ENCODE measurements at regions not wholly inside any gene's neighbourhood (a gene's known extent, or its start where the extent isn't known, plus 50 kb on each side); places are given as distances from the start of the nearest gene placed in this dataset.

DNA sequence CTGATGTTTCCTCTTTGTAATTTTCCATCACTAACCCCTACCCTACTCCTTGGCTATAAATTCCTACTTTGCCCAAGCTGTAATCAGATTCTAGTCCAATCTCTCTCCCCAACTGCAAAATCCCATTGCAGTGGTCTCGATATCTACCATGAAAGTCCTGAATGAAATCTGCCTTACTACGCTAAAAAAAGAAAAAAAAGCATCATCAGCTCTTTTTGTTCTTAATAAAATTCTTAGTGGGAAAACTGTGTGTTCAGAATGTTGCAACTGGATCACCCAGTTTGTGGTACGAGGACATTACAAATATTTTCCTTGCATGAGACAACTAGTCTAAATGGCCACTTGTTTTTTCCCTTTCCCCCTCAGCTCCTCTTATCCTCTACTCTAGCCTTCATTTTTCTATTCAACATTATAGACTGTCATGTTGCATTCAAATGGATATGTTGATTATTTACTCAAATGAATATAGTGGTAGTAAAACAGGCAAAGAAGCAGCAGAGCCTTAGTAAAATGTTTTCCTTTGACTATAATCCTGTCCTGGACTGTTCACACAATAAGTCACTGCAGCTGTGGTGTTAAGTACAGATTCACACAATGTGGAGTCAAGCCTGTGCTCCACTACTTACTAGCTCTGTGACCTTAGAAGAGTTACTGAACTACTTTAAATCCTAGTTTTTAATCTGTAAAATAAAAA is 527.1 kb upstream of the MARCKS start:
- Histone ChIP-seq H3K4me3 (no peak overlapping the region), H3K27ac (no peak overlapping the region)

DNA sequence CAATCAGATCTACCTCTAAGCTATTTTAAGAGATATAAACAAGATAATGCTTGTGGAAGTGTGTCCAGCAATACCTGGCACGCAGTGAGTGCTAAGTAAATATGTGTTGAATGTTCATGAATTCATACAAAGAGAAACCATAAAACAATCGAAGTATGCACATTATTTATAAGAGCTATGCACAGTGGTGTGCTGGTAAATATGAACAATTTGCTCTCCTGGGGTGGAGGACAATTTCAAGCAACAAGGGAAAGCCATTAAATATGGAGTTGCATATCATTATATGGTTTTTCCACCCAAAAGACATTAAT is 526.6 kb upstream of the MARCKS start:
- Histone ChIP-seq H3K27ac (no peak overlapping the region), H3K4me3 (no peak overlapping the region)

DNA sequence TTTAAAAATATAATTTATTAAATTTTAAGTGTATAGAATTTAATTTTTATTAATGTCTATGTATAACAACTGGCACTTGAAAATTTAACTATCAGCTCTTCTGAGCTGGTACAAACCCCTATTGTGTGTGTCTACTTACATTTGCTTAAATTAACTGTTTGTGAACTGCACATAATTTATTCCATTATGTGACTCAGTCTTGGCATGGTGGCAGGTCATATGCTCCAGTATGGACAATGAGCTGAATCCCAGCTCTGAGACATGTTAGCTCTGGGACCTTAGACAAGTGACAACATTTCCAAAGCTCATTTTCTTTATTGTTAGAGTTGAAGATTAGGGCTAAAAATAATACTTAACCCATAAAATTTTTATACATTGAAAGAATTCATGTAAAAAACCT is 526.1 kb upstream of the MARCKS start:
- Histone ChIP-seq H3K27ac (no peak overlapping the region), H3K4me3 (no peak overlapping the region)

DNA sequence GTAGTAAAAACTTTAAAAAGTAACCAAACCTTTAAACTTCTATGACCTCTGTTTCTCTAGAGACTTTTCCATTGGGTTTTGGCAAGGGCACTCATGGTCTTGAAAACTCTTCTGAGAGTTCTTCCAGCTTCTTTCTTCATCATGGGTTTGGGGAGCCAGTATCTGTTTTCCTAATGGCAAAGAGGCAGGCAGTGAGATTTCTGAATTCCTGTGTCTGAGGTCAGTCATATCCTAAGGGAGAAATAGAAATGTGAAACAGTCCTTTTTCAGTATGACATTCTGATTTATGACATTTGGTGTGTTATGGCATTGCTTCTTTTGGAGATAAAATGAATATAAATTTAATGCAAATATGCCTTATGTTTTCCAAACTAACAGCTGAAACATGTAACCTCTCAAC is 518.5 kb upstream of the MARCKS start:
- H3K4me3 ChIP-seq = no peak overlapping the region
- H3K27ac ChIP-seq = no peak overlapping the region

DNA sequence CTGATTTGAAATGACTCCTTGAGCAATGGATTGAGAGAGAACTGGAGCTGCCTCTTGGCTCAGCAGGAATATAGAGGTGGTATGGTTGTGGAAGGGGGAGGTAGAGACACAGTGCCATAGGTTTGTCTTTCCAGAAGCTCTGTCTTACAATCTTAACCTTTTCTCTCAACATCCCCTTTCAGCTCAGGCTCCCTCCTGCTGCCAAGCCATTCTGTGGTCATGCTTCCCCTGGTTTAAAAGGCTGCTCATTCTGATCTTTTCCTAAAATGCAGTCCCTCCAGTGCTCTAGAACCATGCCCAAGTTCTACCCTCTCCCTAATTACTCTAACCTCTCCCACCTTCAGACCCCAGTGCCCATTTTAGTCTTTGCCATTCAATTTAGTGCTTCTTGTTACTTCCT is 517.9 kb upstream of the MARCKS start:
- H3K4me3 ChIP-seq = no peak overlapping the region
- H3K27ac ChIP-seq = no peak overlapping the region

DNA sequence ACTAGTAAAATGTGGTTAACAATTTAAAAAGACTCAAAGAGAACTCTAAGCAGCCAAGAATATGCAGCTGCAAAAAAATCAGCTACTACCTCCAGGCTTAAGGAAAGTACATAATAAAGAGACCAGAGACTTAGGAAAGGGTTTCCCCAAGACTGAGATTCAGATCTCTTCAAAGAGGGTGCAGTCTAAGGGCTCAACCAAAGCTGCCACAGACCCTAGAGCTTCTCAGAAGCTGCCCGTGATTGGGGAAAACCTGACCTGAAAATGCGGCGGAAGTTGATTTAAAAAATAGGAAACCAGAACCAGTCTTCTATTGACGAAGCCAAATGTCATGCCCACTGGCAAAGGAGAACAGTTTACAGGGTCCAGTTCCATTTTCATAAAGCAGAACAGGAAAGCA is 516.8 kb upstream of the MARCKS start:
- Histone ChIP-seq H3K4me3 (no peak overlapping the region), H3K27ac (no peak overlapping the region)

DNA sequence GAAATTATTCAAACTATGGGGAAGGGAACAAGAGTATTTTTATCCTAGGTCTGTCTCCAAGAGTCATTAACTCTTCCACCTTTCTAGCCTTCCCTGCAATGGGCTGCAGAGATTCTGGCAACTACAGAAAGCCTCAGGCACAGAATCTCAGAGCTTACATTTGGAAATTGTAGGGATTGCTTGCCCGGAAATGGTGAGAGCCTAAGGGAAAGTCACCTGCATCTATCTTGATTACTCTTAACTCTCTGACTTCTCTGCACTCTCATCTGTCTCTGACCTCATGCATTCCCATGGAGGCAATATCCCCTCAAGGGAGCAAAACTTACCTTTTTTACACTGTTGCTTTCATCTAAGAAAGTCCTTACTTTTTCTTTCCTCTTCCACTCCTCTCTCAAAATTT is 513.2 kb upstream of the MARCKS start:
- H3K27ac ChIP-seq = no peak overlapping the region
- H3K4me3 ChIP-seq = no peak overlapping the region

DNA sequence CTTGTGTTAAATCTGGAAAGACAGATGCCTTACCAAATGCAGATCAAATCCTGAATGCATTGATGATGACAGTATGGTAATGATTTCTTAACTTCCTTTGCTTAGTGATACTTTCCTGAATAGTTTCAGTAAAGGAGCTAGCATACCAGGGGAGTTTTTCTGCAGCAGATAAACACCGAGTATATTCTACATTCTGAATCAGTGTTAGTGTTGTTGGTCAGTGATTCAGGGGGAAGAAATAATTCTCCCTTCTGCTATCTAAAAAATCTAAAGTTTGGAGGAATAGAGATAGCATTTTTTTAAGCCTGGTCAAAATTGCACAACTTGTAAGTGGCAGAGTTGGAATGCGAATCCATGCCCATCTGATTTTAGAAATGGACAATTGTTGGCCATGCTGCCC is 512.2 kb upstream of the MARCKS start:
- H3K27ac ChIP-seq = no peak overlapping the region
- H3K4me3 ChIP-seq = no peak overlapping the region

DNA sequence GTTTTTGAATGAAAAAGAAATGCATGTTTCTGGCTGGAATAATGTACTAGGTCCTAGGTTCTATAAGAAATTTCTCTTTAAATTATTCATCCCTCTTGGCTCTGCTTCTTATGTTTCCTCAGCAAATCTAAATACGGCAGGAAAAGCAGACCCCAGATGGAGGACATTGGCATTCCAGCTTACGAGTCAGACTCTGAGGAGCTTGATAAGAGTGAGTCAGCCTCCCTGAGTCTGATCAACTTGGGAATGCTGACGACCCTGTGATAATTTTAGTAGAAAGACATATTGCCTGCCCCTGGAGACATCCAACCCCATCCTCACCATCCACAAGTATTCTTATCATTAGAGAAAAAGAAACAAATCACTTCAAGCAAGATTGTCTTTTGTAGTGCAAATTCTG is 509.7 kb upstream of the MARCKS start:
- Histone ChIP-seq H3K27ac (no peak overlapping the region), H3K4me3 (no peak overlapping the region)

DNA sequence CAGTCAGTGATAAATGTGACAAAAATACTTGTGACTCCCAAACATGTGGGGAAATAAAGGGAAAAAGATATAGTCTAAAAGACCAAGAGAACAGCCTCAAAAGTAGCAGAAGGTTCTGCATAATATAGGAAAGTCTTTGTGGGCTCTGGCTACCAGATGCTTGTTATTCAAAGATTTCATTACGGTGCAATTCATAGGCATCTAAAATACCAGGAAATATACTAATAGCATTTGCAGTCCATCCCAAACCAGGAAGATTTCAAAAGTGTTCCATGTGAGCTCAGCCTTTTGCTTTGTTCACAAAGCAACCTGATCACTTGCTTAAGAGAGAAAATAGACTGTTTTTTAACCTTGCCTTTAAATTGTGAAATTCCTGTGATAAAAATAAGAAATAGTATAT is 506.7 kb upstream of the MARCKS start:
- Histone ChIP-seq H3K27ac (peak overlapping the region in 4 of 21 experiments; percentile 20 to 72 (median 57)), H3K4me3 (no peak overlapping the region)

DNA sequence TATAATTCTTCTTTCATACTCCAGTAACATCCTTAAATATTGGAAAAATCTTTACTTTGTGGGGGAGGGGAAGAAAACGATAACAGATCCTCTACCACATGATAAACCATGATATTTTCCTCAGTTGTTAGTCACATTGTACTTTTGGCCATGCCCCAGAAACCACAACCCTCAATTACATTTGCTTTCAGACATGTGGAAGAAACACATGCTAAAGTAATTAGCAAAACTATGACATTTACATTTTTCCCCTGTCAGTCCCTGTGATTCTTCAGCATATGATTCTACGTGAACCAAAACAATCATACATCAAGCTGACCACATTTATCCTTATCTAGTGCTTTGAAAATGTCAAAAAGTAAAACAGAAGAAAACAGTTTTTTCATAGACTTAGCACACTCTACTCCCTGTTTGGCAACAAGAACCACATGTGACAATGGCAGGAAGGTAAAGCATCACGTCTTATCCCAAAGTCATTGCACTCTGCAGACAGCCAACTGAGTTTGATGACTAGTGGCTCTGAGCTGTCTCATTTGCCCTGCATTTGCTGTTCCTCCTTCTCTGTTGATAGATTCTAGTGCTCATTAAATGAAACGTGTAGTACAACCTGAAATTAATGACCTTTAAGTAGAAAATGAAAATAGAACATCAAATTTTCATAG is 505.8 kb upstream of the MARCKS start:
- H3K27ac ChIP-seq = peak overlapping the region in 5 of 21 experiments; percentile 44 to 75 (median 55)

DNA sequence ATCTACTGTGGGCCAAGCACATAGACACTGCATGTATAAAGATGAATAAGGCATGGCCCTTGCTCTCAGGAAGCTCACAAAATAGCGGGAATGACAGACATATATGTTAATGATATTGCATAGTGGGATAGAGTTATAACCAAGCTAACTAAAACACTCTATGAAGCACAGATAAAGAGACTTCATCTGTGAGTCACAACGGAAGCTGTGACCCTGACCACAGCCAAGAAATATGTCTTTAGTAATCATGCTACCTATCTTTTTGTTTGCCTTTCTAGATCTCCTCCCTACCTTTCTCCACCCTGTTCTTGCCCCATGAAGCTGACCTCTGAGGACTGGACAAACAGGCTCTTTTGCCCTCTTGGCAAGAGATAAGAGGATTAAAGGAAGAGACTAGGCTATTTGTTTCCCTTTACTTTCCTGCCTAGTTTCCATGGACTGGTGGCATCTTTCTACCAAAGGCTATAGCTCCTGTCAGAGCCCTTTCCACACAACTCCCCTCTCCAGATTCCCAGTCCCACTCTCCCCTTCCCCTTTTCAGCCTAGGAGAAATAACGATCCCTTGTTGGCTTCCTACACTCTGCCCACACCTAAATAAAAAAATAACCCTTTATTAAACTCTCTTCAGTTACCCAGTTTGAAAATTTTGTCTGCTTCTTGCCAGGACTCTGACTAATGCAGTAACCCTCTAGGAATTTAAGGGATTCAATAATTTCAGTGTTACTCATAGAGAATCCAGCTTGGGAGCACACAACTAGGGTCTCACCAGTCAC is 504.9 kb upstream of the MARCKS start:
- H3K27ac ChIP-seq = peak overlapping the region in 8 of 21 experiments; percentile 26 to 75 (median 46)
- no peak overlapping the region for H3K4me3 ChIP-seq

More for the DNA sequence above, 505.8 kb upstream of the MARCKS start:
- H3K4me3 ChIP-seq = no peak overlapping the region

DNA sequence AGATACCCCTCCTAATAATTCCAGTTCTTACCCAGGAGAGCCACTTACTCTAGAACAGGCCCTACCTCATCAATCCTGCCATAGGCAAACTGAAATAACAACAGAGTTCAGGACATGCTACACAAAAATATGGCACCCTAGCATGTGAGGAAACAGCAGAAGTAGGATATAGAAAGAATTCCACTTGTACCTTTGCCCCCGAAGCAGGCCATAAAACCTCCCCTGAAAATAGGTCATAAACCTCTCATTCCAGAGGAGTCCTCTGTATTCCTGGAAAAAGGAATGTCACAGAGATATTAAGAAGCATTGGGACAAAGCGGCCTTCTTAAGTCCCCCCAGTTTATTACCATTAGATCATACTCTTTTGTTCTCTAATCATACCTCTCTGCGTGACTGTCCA is 504.3 kb upstream of the MARCKS start:
- Histone ChIP-seq H3K4me3 (no peak overlapping the region), H3K27ac (peak overlapping the region in 4 of 21 experiments; percentile 42 to 75 (median 52))

DNA sequence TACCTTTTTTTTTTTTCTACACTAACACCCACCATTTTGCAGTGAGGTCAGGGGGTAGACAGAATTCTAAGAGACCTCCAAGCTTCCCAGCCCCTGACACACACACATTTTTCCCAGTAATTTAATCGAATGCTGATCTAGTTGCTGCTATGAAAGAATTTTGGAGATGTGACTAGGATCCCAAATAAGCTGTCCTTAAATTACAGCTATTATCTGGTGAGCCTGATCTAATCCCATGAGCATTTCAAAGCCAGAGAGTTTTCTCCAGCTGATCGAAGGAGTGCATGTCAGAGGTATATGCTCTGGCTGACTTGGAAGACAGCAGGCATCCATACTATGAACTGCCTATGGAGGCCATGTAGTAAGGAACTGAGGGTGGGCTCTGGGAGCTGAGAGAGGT is 503.8 kb upstream of the MARCKS start:
- H3K27ac ChIP-seq = peak overlapping the region in 3 of 21 experiments; percentile 29 to 56 (median 47)
- no peak overlapping the region for H3K4me3 ChIP-seq

DNA sequence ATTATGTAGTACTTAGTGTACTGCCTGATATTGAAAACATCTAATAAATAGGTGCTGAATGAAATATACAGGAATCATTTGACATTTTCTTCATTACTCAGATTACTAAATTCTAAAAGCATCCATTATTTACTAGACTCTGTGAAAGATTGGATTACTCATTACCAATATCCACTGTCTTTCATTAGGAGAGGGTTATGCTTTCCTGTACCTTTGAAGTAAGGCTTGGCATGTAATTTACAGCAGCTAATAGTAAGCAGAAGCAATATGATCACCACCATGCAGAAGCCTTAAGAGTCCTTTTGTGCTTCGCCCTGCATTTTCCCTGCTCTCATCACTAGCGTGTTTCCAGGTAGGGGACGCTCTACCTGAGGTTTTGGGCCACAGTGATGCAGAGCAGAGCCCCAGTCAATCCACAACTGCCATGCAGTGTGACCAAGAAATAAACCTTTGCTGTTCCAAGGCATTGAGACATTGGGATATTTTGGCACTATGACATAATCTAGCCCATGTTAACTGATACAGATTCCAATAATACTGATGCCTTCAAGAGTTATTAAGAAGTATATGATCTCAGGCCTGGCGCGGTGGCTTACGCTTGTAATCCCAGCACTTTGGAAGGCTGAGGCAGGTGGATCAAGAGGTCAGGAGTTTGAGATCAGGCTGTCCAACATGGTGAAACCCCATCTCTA is 502.8 kb upstream of the MARCKS start:
- H3K4me3 ChIP-seq = no peak overlapping the region
- H3K27ac ChIP-seq = no peak overlapping the region

DNA sequence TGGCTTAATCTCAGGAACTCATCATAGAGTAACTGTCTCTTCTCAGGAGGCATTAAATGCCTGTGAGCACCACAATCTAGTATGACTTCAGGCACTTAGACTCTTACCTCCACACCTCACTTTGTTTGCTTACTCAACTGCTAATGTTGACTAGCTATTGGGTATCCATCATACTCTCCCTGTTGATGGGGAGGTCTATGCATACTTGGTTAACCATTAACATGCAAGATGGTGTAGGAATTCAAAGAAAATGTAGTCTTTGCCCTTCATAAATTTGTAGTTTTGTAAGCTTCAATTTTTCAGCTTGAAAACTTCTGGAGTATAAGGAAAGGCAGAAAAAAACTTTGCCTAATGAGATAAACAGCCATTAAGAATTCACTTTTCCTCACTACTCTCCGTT is 501.0 kb upstream of the MARCKS start:
- H3K27ac ChIP-seq = no peak overlapping the region
- no peak overlapping the region for H3K4me3 ChIP-seq

DNA sequence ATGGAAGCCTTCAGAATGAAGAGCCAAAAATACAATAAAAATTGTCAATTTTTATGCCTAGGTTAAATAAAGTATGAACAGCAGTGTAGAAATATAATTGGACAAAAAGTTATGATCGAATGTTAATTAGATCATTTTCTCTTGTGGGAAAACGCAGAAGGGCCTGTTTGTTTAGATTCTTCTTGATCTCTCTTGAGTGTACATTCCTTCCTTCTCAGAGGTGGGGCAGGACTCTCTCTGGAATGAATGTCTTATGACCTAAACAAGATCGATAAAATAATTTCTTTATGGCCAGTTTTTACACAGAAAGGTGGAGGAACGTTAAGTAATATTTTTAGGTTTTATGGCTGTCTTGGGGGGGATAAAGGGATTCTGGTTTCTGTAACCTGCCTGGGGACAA is 500.1 kb upstream of the MARCKS start:
- no peak overlapping the region for H3K27ac ChIP-seq

DNA sequence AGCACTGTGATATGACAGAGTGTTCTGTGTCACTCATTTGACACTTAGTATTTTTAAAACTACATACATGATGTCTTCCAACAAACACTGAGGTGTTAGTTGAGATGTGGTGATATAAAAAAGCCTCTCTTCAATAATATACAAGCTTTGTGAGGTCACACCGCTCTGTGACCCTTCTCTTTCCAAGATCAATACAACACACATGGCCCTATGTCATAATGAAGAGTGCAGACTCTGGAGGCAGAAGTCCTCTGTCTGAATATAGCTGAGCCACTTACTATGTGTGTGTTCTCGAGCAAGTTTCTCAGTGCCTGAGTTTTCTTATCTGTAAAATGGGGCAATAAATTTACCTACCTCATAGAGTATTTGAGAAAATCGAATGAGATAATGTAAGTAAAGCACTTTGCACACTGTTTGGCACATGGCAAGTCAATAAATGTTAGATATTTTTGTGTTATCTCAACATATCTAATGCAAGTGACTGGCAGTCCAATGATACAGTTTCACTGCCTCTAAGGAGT is 499.0 kb upstream of the MARCKS start:
- no peak overlapping the region for H3K4me3 ChIP-seq

More for the DNA sequence above, 500.1 kb upstream of the MARCKS start:
- no peak overlapping the region for H3K4me3 ChIP-seq

DNA sequence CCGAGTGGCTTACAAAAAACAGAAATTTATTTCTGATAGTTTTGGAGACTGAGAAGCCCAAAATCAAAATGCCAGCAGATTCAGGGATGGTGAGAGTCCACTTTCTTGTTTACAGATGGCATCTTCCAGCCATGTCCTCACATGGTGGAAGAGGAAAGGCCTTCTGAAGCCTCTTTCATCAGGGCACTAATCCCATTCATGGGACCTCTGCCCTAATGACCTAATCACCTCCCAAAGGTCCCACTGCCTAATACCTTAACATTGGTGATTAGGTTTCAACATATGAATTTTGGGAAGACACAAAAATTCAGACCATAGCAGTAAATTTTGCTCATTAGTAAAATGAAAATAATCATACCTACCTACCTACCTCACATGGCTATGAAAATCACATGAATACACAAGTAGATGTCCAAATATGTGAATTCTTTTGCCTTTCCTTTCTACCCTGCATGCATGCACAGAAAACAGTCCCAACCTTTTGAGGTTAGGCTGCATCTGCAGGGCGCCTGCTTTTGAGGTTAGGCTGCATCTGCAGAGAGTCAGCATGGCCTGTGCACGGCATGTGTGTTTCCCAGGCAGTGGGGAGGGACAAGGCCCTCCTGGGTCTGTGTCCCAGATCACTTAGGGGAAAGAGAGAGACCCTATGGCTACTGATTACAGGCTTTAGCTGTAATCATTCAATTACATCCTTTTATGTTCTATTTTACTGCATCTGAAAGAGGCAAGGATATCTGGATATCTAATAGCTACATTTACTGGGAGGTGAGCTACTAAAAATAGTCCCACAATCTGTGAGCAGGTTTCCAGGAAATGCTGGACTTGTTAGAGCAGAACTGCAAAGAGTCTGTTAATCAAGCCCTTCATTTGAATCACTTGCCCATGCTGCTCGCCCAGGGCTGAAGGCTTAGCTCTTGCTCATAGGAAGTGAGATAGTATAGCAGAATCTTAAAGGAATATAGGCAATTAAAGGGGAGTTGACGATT is 497.7 kb upstream of the MARCKS start:
- Histone ChIP-seq H3K27ac (peak overlapping the region in 5 of 21 experiments; percentile 12 to 54 (median 34)), H3K4me3 (no peak overlapping the region)

More for the DNA sequence above, 499.0 kb upstream of the MARCKS start:
- H3K27ac ChIP-seq = no peak overlapping the region
